ENCODE measurements at regions not wholly inside any gene's neighbourhood (a gene's known extent, or its start where the extent isn't known, plus 50 kb on each side); places are given as distances from the start of the nearest gene placed in this dataset.

DNA sequence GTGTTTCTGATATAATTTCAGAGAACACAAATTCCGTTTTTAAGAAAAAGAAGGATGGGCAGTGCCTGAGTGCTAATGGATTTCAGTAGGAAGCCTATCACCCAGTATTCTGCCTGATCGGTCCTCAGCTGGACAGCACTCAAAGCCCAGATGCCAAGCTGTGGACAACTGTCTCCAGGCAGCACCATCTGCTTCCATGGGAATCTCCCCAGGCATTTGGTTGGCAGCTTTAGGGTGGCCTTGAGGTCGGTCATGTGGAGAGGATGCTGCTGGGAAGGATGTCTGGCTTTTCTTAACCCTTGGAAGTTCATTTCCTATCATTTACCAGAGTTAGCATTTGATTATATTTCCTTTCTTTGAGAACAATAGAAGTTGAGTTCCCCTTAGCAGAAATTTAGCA, 311.7 kb downstream of the TBC1D4 start:
- TF ChIP-seq CTCF (optimal IDR thresholded peaks at IDR 0.05 in 1 of 3, IDR thresholded peaks at IDR 0.05 in 1 of 3, conservative IDR thresholded peaks at IDR 0.05 in 1 of 3; ENCODE audit: extremely low read depth in 1 of 3, insufficient read depth in 2 of 3, low read length in 3 of 3), result no peak
- TF ChIP-seq EZH2 (IDR thresholded peaks at IDR 0.05; ENCODE audit: low read length), result no peak
